Cardiac muscle cell (in vitro differentiated cells and primary cell): ENCODE measurements at regions not wholly inside any gene's neighbourhood (a gene's known extent, or its start where the extent isn't known, plus 50 kb on each side); places are given as distances from the start of the nearest gene placed in this dataset.
"Not testable (repeated sequence)": the region's sequence is repeated elsewhere in the genome, so short reads cannot be mapped to it uniquely, and the experiment has no call there.

Experiments used
- DNase-seq, 2 donors: peaks; one replicate each; pipeline versions ENCODE4 v3.0.0 to v3.0.0-alpha.2; 2010 to 2017; ENCODE audit warnings: low read depth in 1 of 2, low spot score in 1 of 2
- H3K27ac ChIP-seq: fragments of 200-600 bp; sonication (generic); 2 replicates; pipeline ENCODE4 v1.5.1; 2016
- H3K27me3 ChIP-seq: fragments of 200-600 bp; sonication (generic); 2 replicates; pipeline ENCODE4 v1.6.0; 2016; ENCODE audit warnings: control low read depth
- H3K36me3 ChIP-seq: fragments of 200-600 bp; sonication (generic); 2 replicates; pipeline ENCODE4 v1.5.1; 2016; ENCODE audit warnings: control low read depth
- H3K4me1 ChIP-seq: fragments of 200-600 bp; sonication (generic); 2 replicates; pipeline ENCODE4 v1.8.1; 2017; ENCODE audit warnings: low read depth, mild to moderate bottlenecking, mixed run types
- H3K4me3 ChIP-seq: fragments of 200-600 bp; sonication (generic); 2 replicates; pipeline ENCODE4 v1.5.1; 2016; ENCODE audit warnings: mild to moderate bottlenecking
- H3K9me3 ChIP-seq: fragments of 200-600 bp; sonication (generic); 2 replicates; pipeline ENCODE4 v1.5.1; 2017; ENCODE audit warnings: low read depth, mild to moderate bottlenecking, control low read depth
- TF ChIP-seq, protein P1 (sequence below): IDR thresholded peaks from 2 replicates; pipeline ENCODE4 v1.5.1; 2012; ENCODE audit warnings: low read depth, mild to moderate bottlenecking, low read length

DNA sequence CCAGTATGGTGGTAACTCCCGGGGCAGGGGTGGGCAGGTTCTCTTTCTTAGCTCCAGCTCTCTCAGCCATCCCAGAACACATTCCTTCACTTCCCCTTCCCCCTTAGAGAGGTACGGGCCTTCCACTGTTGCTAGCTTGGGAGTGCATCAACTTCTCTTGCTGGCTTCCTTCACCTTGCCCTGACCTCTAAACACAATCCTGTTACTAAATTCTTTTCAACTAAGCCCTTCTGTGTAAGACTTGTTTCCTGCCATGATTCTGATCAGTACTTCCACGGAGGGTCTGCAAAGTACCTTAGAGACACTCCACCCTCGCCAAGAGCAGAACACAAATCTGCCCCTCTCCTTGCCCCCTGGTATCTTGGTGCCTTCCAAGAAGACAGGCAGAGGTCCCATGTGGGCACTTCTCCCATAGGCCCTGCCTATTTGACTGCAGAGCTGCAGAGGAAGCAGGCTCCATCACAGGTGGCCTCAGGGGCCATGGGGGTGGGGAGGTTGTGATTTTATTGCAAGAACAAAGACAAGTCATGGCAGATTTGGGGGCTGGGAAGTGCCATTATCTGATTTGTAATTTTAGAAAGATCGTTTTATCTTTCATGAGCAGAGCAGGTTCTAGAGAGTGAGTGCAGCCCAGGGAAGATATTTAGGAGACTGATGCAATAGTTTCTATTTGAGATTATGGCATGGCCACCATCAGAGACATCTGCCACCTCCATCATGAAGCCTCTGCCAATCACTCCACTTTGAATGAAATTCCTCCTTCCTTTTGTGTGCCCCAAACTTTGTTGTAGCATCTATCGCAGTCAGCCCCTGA, 182.5 kb upstream of the JUN start:
- Histone ChIP-seq H3K27me3 (no peaks in the 10 kb centered on the region), H3K4me3 (no peak overlapping the region), H3K36me3 (no peaks in the 10 kb centered on the region), H3K9me3 (no peaks in the 10 kb centered on the region), H3K4me1 (peaks cover 12% of the 10 kb centered on the region), H3K27ac (no peak overlapping the region)
- TF ChIP-seq, protein P1, sequence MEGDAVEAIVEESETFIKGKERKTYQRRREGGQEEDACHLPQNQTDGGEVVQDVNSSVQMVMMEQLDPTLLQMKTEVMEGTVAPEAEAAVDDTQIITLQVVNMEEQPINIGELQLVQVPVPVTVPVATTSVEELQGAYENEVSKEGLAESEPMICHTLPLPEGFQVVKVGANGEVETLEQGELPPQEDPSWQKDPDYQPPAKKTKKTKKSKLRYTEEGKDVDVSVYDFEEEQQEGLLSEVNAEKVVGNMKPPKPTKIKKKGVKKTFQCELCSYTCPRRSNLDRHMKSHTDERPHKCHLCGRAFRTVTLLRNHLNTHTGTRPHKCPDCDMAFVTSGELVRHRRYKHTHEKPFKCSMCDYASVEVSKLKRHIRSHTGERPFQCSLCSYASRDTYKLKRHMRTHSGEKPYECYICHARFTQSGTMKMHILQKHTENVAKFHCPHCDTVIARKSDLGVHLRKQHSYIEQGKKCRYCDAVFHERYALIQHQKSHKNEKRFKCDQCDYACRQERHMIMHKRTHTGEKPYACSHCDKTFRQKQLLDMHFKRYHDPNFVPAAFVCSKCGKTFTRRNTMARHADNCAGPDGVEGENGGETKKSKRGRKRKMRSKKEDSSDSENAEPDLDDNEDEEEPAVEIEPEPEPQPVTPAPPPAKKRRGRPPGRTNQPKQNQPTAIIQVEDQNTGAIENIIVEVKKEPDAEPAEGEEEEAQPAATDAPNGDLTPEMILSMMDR: no peak
- DNase-seq: no peak

DNA sequence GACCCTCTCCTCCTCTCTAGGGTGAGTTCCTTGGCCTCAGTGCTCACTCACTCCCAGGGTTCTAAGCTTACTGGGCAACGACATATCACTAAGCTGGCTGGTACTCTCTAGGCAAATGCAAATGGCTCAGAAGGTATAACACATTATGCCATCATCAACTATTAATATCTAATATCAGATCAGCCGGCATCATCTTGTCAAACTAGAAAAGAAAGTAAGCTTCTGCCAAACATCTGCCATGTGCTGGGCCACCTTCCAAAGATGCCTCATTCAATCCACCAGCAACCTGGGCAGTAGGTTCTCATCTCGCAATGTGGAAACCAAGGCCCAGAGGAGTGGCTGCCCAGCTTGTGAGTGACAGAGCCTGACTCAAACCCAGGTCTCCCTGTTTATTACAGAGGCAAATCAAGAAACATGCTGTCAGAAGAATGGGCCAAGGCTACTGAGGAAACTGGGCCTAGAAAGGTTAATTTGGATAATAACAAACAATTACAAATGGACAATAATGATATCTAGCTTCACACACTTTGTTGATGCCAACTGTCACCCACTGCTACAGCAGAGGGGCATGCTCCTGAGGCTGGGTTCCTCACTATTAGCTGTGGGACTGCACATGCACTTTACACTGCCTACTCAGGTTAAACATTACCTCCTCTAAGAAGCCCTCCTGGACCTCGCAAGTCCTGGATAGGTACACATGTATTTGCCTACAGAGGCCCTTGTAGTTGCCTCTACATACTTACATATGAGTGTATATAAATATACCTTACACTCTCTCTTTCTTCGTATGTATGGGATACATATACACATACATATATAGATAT, 183.3 kb upstream of the JUN start:
- Histone ChIP-seq H3K36me3 (no peaks in the 10 kb centered on the region), H3K4me1 (peaks cover 12% of the 10 kb centered on the region), H3K27ac (no peak overlapping the region), H3K9me3 (no peaks in the 10 kb centered on the region), H3K4me3 (no peak overlapping the region), H3K27me3 (no peaks in the 10 kb centered on the region)
- TF ChIP-seq, protein P1: no peak
- no peak for DNase-seq

DNA sequence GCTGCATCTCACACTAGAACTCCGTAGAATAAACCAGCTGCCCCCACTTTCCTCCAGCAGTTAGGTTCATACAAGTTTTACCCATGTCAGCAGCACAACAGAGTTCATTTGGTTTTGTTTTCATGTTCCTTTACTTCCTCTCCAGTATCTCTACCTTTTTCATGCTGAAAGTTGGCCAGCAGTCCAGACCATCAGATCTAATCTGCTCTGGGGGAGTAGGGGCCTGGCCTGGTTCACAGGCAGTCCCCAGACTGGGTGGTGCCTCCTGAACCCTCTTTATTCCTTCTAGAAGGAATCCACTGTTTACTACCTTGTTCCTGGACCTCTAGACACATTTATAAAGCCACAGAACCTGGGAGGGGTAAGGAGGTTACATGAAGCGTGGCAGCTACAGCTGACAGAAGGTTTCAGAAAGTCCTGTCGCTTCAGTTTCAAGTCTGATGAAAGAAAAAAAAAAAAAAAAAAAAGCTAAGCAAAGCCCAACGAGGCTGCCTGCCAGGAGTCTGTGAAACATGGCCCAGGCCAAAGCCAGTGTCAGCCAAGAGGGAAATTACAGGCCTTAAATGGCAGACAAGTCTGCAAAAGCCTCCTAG, 184.6 kb upstream of the JUN start:
- H3K4me3 ChIP-seq: no peak overlapping the region
- peak overlapping the region; percentile 55 for H3K27ac ChIP-seq
- peak; percentile 21 to 88 for DNase-seq
- peaks cover 12% of the 10 kb centered on the region for H3K4me1 ChIP-seq
- H3K9me3 ChIP-seq: no peaks in the 10 kb centered on the region
- H3K36me3 ChIP-seq: no peaks in the 10 kb centered on the region
- TF ChIP-seq, protein P1: no peak
- H3K27me3 ChIP-seq: no peaks in the 10 kb centered on the region

DNA sequence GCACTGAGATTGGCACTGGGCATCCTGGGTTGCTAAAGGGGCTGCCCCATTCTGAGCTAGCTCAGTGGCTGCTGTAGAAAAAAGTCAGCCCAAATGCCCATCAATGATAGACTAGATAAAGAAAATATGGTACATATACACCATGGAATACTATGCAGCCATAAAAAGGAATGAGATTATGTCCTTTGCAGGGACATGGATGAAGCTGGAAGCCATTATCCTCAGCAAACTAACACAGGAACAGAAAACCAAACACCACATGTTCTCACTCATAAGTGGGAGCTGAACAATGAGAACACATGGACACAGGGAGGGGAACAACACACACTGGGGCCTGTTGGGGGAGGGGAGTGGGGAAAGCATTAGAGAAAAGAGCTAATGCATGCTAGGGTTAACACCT, 185.3 kb upstream of the JUN start:
- not testable (repeated sequence) for H3K36me3 ChIP-seq, H3K4me3 ChIP-seq, H3K27me3 ChIP-seq, DNase-seq, H3K9me3 ChIP-seq
- H3K4me1 ChIP-seq: peaks cover 12% of the 10 kb centered on the region
- peak overlapping the region; percentile 55 for H3K27ac ChIP-seq

DNA sequence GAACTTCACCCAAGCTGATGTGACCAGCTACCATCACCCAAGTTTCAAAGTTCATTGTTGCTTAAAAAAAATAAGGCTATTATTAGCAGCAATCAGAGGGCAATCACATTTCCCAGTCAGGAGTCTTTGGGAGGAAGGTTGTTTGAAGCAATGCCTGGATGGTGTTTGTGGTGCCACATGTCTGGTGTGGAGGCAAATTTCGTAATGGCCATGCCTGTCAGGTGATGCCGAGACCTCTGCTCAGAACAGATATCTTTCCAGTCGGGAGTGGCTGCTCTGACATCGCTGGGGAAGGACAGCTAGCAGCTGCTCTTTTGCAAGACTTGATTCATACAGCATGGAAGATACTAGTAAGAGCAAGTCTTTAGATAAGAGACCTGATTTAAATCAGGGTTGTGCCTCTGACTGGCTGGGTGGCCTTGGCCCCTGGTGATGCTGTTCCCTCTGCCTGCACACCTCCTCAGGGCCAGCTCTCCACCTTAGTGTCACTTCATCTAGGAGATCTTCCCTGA, 187.8 kb upstream of the JUN start:
- no peaks in the 10 kb centered on the region for H3K36me3 ChIP-seq
- TF ChIP-seq, protein P1: no peak
- H3K9me3 ChIP-seq: no peaks in the 10 kb centered on the region
- no peaks in the 10 kb centered on the region for H3K27me3 ChIP-seq
- peaks cover 14% of the 10 kb centered on the region for H3K4me1 ChIP-seq
- peak in 1 of 2 donors; percentile 52 for DNase-seq
- no peak overlapping the region for H3K27ac ChIP-seq
- no peak overlapping the region for H3K4me3 ChIP-seq
